ENCODE measurements at regions not wholly inside any gene's neighbourhood (a gene's known extent, or its start where the extent isn't known, plus 50 kb on each side); places are given as distances from the start of the nearest gene placed in this dataset.
A peak's percentile ranks its signal among the peaks of the same experiment; 100 is the strongest.

- DNase-seq, result no peak
Observed at GRCh38 chr2:240209493-240209892, 69.0 kb upstream of the OTOS start.

GRCh38 chr2:240210198-240210965 lies 69.9 kb upstream of the OTOS start:
- peak; percentile 31 for DNase-seq

- DNase-seq, result no peak
Observed at GRCh38 chr2:240211096-240211495, 70.6 kb upstream of the OTOS start.

GRCh38 chr2:240211598-240212424 lies 71.4 kb upstream of the OTOS start:
- peak; percentile 56 for DNase-seq

- DNase-seq, result peak; percentile 55
Observed at GRCh38 chr2:240212425-240213225, 72.2 kb upstream of the OTOS start.

GRCh38 chr2:240213226-240213475 lies 72.7 kb upstream of the OTOS start:
- peak; percentile 28 for DNase-seq

- peak; percentile 56 for DNase-seq
Observed at GRCh38 chr2:240213476-240214421, 73.3 kb upstream of the OTOS start.

- peak; percentile 60 for DNase-seq
Observed at GRCh38 chr2:240214790-240215675, 74.6 kb upstream of the OTOS start.

GRCh38 chr2:240215676-240216051 lies 75.2 kb upstream of the OTOS start:
- peak; percentile 58 for DNase-seq

- DNase-seq, result peak; percentile 43
Observed at GRCh38 chr2:240216167-240216566, 75.7 kb upstream of the OTOS start.

GRCh38 chr2:240217431-240218301 lies 77.2 kb upstream of the OTOS start:
- peak; percentile 61 for DNase-seq

GRCh38 chr2:240219208-240219890 lies 78.9 kb upstream of the OTOS start:
- no peak for DNase-seq

- DNase-seq, result no peak
Observed at GRCh38 chr2:240220371-240220770, 79.9 kb upstream of the OTOS start.

- no peak for DNase-seq
Observed at GRCh38 chr2:240223631-240224030, 83.2 kb upstream of the OTOS start.

GRCh38 chr2:240224676-240225075 lies 84.2 kb upstream of the OTOS start:
- no peak for DNase-seq

GRCh38 chr2:240225131-240225530 lies 84.7 kb upstream of the OTOS start:
- DNase-seq, result no peak

- DNase-seq, result no peak
Observed at GRCh38 chr2:240225660-240226475, 85.4 kb upstream of the OTOS start.

GRCh38 chr2:240226672-240227537 lies 86.4 kb upstream of the OTOS start:
- DNase-seq, result peak; percentile 55
